ENCODE measurements at regions not wholly inside any gene's neighbourhood (a gene's known extent, or its start where the extent isn't known, plus 50 kb on each side); places are given as distances from the start of the nearest gene placed in this dataset.

DNA sequence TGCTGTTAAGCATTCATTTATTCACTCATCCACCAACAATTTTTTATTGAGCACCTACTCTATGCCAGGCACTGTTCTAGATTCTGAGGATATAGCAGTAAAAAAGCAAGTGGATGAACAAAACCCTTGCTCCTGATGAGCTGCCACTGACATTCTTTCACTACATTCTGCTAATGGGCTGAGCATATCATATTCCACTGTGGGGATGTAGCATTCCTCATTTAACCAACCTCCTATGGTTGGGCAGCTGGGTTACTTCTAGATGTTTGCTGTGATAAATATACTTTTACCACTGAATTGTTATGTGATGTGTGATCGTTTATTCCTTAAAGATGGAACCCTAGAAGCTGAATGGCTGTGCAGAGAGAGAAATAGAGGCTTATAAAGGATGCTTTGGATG lies 176.9 kb downstream of the MN1 start:
- DNase-seq = no peak

DNA sequence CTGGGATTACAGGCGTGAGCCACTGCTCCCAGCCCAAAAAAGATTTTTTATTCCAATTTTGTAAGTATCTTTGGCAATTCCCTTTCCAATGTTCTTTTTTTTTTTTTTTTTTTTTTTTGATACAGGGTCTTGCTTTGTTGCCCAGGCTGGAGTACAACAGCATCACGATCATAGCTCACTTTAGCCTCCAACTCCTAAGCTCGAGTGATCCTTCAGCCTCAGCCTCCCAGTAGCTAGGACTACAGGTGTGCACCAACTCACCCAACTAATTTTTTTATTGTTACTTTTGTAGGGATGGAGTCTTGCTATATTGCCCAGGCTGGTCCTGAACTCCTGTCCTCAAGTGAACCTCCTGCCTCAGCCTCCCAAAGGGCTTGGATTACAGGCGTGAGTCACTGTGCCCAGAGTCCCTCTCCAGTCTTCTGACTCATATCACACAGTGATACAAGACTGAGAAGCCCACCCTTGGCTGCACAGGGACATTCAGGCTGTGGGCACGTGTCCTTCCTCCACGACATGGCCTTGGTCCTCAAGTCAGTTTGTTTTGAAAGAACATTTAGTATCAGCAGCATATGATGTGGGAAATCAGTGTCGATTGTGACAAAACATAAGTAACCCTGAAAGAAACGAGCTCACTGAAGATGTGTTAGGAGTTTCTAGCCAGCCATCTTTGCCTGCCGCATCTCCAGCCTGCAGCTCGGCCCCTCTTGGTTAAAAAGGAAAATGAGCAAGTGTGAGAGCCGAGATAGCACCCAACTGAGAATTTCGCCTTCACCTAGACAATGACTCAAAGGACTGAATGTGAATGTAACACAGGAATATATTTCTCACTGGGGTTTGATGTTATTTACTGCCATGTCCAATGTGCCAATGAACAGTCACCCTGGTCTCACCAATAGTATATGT lies 175.5 kb downstream of the MN1 start:
- no peak for DNase-seq

DNA sequence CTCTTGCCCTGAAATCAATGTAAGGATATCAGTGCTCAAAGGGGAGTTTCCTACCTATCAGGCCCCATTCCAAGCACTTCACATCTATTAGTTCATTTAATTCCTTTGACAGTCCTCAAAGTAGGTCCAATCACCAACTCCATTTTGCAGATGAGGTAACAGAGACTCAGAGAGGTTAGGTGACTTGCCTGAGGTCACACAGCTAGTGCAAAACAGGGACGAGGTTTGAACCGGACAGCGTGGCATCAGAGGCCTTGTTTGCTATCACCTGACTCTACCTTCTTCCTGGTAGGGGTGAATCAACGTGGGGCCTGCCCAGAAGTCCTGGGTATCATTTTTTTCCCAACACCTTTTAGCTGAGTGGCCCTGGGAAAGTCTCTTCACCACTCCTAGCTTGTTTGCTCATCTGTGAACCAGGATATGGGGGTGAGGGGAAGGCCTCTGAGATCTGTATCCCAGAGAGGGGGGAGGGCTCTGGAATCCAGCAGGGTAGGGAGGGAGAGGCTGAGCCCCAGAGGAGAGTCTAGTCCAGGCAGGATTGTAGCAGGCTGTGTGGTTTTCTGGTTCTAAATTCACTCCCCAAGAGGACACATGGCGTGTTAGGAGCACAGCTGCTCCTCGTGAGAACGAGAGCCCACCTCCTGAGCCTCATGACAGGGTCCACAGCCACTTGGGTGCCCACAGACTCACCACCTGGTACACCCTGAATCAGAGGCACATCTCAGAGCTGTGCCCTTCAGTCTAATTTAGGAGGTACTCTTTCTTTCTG lies 174.7 kb downstream of the MN1 start:
- no peak for DNase-seq

DNA sequence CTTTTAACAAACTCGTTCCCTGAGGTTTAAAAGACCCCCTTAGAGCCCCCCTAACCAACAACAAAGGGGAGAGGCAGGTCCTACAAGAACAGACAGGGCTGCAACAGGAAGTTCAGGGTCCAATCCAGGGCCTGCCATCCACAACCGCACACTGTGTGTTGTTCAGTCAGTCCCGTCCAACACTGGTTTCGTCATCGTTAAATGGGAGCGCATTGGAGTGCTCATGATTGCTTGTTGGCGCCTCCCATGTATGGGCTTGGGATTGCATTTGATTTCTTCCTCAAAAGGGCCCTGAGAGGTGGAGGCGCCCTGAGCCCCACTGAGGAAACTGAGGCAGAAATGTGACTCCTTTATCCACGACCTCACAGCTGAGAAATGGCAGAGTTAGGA lies 174.1 kb downstream of the MN1 start:
- no peak for DNase-seq

- no peak for DNase-seq
Measured at GRCh38 chr22:27627901-27628300, 173.7 kb downstream of the MN1 start.

DNA sequence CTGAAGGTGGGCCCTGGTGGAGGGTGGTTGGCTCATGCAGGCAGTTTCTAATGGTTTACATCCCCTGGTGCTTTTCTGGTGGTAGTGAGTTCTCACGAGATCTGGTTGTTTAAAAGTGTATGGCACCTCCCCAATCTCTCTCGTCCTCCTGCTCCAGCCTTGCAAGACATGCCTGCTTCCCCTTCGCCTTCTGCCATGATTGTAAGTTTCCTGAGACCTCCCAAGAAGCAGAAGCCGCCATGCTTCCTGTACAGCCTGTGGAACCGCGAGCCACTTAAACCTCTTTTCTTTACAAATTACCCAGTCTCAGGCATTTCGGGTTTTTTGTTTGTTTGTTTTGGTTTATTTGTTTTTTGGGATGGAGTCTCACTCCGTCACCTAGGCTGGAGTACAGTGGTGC lies 173.2 kb downstream of the MN1 start:
- DNase-seq = no peak

DNA sequence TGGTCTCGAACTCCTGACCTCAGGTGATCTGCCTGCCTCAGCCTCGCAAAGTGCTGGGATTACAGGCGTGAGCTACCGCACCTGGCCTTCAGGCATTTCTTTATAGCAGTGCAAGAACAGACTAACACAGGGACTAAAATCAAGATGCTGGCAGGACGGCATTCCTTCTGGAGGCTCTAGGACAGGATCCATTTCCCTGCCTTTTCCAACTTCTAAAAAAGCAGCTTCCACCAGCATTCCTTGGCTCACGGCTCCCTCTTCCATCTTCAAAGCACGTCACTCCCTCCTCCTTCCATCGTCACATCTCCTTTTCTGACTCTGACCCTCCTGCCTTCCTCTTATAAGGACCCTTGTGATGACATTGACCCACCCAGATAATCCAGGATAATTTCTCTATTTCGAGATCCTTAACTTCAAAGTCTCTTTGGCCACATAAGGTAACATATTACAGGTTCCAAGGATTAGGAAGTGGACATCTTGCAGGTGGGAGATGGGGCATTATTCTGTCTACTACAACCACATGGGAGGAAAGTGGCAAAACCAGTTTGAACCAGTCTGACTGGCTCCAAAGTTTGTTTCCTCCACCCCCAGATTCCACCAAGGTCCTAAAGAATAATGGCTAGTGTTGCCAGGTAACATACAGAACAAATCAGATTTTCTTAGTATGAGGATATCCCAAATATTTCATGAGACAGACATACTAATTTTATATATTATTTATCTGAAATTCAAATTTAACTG lies 172.5 kb downstream of the MN1 start:
- DNase-seq = no peak

DNA sequence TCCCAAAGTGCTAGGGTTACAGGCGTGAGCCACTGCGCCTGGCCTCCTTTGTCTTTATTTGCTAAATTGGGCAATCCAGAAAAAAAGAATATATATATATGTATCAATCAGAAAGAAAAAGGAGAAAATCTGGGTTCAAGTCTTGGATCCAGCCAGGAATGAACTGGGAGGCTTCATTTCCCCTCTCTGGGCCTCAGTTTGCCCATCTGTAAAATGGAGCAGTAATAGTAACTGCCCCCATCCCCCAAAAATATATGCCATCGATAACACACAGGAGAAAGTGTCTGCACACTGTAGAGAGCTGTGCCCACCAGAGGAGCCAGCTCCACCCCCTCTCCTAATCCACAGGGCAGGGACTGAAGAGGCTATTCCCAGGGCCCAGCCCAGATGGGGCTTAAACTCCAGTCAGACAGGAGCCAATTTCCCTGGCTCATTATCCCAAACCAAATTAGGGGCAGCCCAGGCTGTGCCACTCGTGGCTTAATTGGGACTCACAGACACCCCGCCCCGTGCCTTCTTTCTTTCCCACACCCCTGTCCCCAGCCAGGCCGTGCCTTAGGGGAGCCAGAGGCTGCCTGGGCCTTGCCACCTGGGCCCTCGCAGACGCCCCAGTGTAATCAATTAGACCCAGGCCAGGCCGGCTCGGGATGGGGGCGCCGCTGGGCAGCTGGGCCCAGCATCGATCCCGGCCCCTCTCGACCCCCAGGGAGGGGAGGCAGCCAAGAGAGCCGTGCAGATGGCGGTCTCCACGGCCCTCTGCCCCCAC lies 171.5 kb downstream of the MN1 start:
- DNase-seq = no peak

DNA sequence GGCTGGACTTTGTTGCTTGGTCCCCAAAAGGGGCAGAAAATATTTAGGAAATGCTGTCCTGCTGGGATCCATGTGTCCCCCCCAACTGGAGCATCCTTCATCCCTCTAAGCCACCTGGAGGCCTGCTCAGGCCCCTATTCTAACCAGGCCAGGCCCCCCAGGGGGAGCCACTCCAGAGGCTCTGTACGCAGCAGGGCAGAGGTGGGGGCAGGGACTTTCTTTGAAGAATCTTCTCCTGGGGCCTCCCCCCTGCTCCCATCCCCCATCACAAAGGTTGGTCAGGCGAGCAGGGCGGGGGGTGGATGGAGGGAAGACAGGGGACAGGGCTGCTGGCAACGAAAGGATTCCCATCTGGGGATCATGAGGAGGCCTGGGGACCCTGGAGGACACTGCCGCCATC lies 170.8 kb downstream of the MN1 start:
- DNase-seq = no peak

DNA sequence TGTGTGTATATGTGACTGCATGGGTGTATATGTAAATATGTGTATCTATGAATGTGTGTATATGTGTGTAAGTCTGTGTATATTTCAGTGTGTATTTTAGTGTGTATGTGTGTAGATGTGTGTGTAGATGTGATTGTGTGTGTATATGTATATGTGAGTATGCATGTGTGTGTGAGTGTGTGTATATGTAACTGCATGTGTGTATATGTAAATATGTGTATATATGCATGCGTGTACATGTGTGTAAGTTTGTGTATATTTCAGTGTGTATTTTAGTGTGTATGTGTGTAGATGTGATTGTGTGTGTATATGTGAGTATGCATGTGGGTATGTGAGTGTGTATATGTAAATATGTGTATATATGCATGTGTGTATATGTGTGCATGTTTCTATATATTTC lies 169.9 kb downstream of the MN1 start:
- DNase-seq = no peak

- DNase-seq = no peak
Measured at GRCh38 chr22:27632451-27633295, 168.9 kb downstream of the MN1 start.

GRCh38 chr22:27633296-27633871 lies 168.2 kb downstream of the MN1 start:
- no peak for DNase-seq

- DNase-seq = no peak
Measured at GRCh38 chr22:27634043-27634740, 167.4 kb downstream of the MN1 start.

GRCh38 chr22:27635435-27635834 lies 166.1 kb downstream of the MN1 start:
- DNase-seq = no peak

GRCh38 chr22:27635852-27636251 lies 165.7 kb downstream of the MN1 start:
- DNase-seq = no peak

- DNase-seq = peak; percentile 13
Measured at GRCh38 chr22:27636716-27637508, 164.6 kb downstream of the MN1 start.

DNA sequence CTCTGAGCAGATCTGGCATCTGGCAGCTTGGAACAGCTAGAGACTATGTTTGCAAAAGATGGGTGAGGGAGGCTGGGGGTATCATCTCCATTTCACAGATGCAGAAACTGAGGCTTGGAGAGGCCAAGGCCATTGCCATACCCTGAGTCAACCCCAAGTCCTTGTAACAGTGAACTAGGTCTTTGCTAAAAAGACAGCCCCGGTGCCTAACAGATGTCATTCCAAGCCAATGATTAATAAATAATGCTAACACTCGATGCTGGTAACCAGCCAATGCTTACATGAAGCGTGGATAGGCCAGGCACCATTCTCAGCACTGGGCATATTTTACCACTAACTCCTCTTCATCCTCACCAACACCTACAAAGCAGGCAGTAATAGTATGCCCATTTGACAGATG lies 164.0 kb downstream of the MN1 start:
- peak; percentile 16 for DNase-seq

DNA sequence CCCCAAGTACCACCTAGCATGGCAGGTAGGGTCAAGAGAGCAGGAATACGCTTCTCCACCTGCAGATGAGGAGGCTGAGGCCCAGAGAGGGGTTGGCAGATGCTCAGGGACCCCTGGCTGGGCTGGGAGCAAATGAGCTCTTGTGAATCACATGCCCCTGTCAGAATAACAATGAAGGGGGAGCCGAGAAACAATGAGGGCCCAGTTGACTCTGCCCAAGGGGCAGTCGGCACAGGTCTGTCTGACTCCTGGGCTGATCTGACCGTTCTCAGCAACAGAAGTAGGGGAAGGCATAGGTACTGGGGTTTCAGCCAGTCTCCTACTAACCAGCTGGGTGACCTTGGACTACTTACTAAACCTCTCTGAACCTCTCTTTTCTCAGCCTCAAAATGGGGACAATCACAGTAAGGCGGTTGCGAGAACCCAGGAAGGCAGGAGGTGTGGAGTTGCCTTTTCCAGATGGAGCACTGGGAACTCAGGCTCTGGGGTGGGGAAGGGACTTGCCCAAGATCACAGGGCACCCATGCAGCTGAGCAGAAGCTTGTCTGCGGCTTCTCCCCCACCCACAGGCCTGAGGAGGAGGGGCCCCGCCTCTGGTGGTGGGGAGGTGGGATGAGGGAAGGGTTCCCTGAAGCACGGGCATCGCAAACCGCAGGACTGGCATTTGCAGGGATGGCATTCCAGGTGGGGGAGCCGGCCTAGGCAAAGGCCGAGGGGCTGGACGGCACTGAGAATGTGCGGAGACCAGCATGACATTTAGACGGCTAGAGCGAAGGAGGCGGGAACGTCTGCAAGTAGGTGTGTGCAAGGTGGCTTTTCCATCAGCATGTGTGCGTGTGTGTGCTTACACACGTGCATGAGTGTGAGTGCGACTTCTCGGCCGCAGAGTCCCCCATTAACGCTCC lies 163.0 kb downstream of the MN1 start:
- DNase-seq = no peak
